ENCODE measurements at regions not wholly inside any gene's neighbourhood (a gene's known extent, or its start where the extent isn't known, plus 50 kb on each side); places are given as distances from the start of the nearest gene placed in this dataset.

DNA sequence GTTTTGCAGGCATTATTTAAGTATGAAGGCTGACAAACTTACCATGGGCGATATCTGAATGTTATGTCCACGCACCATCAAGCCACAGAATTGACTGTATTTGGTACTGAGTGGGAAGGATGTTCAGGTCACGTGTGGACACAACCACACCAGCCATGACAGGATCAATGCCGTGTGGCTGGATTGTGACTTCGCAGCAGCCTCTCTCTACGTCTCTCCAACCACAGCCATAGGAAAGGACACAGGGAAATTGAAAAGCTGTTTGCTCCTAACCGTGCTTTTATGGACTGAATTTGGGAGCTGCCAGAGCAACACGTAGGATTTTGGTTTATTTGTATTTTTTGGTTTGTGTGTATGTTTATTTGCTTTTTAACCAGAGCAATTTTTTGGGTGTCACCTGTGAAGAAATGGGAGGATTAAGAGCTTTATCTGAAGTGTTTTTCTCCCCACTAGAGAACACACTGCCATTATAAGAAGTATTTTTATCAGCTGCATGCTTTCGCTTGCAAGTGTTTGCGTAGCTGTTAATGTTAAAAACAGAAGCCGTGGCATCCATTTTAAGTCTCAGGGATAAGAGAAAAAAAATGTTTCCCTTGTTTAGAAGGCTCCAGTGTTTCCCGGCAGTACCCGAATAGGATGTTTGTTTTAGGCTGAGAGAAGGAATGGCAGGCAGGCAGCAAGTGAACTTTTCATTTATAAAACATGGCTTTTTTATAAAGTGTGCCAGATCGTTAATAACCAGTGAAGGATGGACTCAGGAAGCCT lies 401.1 kb upstream of the NFE2L3 start:
- no peak for DNase-seq (ENCODE audit: low read depth in 2 of 2)

DNA sequence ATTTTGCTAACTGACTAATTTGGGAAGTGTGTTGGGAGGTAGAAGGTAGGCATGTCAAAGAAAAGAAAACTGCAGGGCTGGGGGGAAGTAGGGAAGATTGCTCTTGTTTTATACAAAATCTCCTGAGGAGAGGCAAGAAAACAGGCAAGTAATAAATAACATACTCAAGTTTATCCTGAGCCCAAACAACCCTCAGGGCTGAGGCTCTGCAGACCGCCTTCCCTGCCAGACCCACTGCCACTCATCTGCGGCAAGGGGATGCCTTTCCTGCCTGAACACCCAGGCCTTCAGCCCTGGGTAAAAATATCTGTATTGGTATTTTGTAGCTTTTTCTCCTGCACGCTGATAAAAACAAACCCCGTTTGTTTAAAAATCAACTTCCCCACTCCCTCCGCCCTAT lies 399.8 kb upstream of the NFE2L3 start:
- DNase-seq (ENCODE audit: low read depth in 2 of 2), result no peak

DNA sequence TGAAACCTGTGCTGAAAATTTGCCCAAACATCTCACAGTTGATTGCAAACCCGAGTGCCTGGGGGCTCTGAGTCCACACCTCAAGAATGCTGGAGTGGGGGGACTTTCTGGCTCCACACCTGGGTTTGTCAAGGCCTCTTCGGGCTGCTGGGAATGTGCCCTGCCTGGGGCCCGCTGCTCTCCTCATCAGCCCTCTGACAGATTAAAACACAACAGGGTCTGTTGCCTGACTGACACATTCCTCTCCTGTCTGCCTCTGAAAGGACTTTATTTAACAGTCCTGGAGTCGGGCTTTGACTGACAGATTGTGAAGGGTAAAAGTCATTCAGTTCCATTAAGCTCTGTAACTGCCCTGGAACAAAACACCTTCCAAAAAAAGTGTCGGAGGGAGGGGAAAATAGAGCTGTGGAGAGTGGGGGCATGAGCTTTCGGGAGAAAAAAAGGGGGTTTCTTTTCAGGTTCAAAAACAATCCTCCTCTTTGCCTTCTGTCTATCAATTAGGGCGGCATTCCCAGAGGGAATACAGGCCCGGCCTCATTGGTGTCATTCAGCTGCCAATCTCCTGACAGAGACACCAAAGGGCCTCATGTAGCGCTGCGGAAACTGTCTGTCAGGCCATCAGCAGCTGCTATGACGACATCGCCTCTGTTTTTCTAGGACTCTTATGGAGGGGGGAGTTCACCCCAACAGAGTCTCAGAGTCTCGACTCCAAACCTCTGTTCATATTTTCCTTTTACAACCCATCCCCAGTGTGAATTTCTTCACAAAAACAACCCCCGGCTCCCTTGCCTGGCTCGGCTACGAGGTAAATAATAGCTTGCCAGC lies 398.8 kb upstream of the NFE2L3 start:
- DNase-seq (ENCODE audit: low read depth in 2 of 2), result no peak

DNA sequence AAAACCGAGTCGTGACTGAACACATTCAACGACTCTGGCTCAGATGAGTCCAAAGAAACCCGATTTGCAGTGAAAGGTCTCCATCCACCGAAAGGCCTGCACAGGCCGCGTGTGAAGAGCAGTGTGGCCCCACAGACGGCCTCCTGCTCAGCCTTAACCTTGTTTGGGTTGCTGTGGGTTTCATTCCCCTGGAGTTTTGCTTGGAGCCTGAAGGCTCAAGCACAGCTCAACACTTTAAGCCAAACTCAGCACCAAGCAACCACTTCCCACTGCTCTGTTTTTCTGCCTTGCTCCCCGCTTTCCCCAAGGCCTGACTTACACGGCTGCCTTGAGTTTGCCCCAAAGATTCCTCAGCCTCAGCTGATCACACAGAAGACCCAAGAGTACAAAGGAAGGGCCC lies 398.2 kb upstream of the NFE2L3 start:
- no peak for DNase-seq (ENCODE audit: low read depth in 2 of 2)

DNA sequence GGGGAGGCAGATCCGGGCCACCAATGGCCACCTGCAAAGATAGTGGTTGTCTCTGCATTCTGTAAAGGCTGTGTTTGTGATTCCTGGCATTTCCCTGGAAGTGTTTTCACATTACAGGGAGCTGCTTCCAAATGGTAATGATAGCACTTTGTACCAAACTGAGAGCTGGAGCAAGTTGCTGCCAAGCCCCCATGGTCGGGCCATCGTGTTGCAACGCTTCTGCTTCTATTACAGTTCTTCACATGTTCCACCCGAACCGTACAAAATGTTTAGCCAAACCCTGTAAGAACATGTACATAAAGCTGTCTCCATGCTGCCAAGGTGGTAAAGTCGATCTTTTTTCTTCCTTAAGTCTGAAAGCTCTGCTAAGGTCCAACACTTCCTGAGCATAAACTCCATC lies 397.7 kb upstream of the NFE2L3 start:
- DNase-seq (ENCODE audit: low read depth in 2 of 2), result no peak

DNA sequence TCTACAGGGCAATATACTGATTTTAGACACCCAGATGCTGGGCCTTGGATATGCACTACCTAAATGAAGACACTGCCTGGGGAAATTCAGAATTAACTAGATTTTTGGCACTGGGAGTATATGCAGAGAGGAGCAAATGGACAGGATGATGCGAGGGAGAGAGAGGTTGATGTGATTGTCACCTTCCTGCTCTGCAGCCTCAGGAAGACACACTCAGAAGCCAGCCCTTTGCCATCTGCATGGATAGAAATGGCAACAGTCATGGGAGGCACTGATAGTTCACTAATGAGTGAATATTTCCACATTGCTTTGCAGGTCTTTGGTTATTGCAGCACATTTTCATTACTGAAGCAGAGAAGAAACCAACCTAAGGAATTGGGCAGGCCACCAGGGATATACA lies 397.2 kb upstream of the NFE2L3 start:
- no peak for DNase-seq (ENCODE audit: low read depth in 2 of 2)

DNA sequence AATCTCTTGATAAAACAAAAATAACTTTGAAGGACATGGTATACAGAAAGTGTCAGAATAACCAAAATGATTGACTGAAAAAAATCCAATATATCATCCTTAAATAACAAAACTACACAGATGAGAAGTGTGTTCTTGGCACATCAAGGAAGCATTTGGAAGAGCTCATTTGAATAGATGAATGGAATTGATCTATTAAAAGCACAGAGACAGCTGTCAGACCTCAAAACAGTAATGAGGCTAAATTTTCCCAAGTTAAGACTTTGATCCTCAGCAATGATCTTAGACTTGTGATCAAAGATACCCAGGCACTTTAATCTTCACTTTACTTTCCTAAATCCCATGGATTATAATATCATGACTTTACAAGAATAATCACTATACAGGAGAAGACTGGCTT lies 395.4 kb upstream of the NFE2L3 start:
- DNase-seq (ENCODE audit: low read depth in 2 of 2), result no peak

DNA sequence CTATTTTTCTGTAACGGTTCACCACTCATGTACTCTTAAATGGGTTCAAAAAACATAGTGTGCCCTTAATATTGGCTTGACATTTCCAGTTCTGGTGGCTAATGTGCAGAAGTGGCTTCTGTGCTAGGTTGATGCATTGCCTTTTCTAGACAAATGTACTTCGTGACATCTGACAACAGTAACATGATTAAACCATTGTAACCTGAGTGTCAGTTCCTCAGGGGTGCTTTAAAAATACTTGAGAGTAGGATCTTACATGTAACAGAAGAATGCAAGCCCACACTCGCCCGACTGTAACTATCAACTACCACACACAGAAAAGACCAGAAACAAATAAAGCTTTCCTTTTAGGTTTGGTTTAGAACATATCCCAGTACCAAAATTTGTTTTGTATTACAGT lies 393.4 kb upstream of the NFE2L3 start:
- DNase-seq (ENCODE audit: low read depth in 2 of 2), result no peak

DNA sequence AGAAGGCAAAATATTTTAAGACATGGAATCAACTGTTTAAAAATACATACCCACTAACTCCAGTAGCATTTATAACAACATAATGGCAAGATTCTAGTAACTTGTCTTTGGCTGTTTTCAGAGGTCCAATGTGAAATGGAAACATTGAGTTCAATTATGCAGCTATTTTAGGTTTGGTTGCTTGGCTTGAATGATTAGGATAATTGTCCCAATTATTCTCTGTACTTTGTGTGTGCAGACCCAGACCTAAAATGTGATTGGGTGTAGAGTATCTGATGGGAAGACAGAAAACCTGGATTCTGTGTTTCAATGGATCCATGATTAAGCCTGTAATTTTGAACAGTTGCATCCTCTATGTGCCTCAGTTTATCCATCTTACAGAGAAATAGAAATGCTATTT lies 392.7 kb upstream of the NFE2L3 start:
- DNase-seq (ENCODE audit: low read depth in 2 of 2), result no peak

DNA sequence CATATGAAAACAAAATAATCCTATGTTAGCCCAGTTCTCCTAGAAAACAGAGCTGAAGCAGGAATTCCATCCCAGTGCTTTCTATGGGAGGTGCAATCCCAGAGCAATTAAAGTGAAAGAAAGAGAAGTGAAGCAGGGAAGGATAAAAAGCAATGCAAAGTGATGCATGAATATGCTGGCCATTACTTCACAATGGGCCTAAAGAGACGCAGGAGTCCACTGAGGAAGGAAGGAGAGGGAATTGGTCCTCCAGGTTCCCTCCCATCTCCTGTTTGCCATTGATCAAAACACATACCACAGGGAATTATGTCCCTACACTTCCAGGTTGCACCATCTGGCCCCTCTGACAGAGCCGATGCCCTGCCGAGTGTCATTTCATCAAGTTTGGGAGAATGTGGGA lies 392.2 kb upstream of the NFE2L3 start:
- DNase-seq (ENCODE audit: low read depth in 2 of 2), result no peak

DNA sequence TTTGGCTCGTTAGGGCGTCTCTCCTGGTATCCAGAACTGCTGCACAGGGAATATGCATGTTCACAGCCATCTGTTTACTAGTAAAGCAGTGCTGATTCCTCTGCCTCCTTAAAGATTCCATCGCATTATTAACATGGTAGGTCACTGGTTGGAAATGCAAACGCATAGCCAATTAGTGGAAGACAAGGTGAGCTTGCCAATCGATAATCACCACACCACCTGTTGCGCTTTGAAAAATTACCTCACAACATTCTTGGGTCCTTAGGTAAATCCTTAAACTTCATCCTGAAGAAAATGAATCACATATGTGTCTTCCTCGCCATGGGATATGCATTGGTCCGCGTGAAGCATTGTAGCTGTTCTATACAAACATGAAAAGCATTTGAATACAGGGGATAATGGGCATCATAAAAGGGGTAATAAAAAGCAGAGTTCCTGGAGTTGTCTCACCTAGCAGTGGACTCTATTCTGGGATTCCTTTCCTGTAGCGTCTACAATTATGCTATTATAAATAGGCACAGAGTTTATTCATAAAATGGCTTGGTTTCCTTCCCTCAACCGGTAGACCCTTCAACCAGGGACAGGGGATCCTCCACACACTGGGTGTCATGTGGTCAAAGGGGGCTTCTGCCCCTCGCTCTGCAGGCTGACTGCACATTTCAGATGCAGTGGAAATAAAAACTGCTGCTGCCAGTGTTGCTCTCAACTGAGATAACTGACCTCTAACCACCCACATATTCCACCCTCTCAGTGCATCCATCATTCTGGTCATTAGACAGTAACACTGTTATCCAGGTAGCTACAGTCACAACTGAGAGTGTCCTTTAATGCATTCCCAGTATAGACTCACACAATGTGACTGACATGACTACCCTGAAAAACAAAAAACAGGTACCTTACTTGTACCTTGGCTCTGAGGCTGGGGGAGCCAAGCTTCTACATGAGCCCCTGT lies 389.2 kb upstream of the NFE2L3 start:
- DNase-seq (ENCODE audit: low read depth in 2 of 2), result no peak

DNA sequence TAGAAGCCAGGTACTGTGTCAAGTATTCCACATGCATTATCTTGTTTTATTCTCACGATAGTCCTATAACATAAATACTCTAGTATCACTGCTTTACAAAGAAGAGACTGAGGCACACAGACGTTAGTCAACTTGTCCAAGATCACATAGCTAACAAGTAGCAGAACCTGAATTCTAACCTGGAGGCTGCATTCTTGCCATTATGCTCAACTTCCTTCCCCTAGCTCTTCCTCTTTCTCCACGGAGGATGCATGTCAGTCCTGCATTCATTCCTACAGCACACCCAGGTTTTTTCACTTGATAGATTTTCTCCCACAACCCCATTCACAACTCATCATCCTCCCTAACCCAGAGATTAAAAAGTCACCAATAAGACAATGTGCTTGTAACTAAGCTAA lies 388.5 kb upstream of the NFE2L3 start:
- no peak for DNase-seq (ENCODE audit: low read depth in 2 of 2)

DNA sequence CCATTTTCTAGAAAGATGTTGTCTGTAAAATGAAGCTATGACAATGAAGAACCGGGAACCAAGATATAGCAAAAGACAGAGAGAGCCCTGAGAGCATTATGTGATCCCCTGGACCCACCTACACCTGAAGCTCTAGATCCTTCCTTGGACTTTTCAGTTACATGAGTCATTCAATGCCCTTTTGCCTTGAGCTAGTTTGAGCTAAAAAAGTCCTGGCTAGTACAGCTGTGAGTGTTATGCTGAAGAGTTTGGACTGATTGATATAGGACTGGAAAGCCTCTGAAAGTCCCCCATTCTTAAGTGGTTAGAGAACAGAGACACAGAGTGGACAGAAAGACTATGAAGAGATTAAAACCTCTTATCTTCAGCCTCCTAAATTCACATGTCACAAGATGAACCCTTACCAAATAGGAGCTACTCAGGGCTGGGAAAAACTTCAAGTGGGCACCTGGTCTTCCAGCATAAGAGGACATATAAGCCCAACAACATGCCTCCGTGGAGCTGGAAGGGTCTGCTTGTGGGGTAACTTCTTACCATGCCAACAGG lies 386.8 kb upstream of the NFE2L3 start:
- no peak for DNase-seq (ENCODE audit: low read depth in 2 of 2)

DNA sequence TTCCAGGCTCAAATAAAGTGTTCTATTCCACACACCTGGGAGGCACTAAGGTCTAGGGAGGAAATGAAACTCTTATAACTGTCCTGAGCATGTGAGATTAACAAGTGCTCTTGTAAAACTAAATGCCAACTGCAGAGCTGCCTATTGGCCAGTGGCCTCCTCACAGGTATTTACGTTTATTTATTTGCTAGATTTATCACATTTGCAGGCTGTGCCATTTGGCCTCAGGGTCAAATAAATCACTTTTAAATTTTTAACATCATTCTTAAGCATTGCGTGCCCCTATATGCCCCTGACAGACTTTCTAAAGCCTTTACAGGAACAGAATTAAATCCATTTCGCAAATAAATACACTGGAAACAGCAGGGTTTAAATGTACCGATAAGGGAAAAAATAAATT lies 381.8 kb upstream of the NFE2L3 start:
- DNase-seq (ENCODE audit: low read depth in 2 of 2), result no peak

DNA sequence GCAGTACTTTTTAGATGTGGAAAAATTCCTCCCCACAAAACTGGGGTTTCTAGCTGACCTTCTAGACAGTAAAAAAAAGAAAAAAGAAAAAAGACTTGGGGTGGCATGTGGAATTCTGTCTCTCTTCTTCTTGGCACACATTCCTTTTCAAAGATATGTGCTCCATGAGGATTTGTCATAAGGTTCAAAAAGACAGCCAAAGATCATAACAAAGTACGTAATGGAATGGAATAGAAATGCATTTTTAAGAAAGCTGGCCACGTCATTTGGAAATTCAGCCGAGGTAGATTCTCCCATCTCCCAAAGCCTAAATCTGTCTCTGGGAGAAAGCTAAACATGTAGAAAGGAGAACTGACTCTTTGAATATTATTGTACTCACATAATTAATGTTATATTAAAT lies 381.3 kb upstream of the NFE2L3 start:
- DNase-seq (ENCODE audit: low read depth in 2 of 2), result no peak

DNA sequence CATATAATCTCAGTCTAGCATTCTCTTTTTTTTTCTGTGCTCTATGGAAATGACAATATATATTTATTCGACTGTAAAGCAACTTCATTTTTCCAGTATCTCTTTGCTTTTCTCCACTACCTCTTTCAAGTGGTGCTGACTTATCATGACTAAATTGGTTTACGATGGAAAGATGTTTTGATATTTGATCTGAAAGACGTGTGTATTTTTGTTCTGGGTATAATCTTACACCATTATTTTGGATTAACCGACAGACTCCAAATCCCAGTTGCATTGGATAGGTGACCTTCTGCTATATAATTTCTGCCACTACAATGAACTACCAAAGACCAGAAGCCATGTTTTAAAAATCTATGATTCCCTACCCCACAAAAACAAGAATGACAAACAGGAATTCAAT lies 380.5 kb upstream of the NFE2L3 start:
- DNase-seq (ENCODE audit: low read depth in 2 of 2), result no peak

DNA sequence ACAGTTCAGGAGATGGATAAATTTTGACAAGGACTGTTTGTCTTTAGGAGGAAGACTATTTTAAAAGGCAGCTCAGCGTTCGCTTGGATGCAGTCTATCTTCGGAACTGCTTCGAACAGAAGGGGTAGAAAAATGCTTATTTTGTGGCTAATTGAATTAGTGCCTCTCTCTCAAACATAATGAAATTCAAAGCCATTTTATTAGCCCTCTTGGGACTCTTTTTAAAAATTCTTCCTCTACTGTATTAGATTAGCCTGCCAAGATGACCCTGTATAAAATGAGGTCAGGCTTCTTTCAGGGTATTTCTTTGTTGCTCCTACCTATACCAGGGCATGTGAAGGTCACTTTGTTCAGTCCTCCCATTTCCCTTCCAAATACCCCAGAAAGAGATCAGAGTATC lies 379.2 kb upstream of the NFE2L3 start:
- no peak for DNase-seq (ENCODE audit: low read depth in 2 of 2)

DNA sequence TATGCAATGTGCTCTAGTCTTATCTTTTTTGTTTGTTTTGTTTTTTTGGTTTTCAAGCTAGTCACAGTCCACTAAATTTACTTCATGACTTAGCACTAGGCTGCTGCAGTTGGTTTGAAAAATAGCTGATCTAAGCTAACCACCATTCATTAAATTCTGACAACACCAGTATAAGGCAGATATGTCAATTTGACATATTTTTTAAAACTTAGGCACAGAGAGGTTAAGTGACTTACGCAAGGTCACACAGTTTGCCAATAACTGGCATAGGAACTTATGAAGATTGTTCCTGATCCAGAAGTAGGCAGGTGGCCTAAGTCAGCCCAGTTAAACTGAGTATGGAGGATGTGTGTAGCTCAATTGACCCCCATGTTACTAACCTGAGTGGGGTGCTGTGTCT lies 377.3 kb upstream of the NFE2L3 start:
- no peak for DNase-seq (ENCODE audit: low read depth in 2 of 2)

DNA sequence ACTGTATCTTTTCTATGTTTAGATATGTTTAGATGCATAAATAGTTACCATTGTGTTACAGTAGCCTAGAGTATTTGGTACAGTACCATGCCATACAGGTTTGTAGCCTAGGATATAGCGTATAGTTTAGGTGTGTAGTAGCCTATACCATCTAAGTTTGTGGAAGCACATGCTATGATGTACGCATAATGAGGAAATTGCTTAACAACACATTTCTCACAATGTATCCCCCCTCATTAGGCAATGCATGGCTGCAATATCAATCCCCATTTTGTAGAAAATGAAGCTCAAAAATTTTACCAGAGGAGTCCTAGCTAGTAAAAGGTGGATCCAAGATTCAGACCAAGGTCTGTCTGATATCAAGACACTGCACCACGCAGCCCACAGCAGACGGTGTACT lies 376.4 kb upstream of the NFE2L3 start:
- no peak for DNase-seq (ENCODE audit: low read depth in 2 of 2)

DNA sequence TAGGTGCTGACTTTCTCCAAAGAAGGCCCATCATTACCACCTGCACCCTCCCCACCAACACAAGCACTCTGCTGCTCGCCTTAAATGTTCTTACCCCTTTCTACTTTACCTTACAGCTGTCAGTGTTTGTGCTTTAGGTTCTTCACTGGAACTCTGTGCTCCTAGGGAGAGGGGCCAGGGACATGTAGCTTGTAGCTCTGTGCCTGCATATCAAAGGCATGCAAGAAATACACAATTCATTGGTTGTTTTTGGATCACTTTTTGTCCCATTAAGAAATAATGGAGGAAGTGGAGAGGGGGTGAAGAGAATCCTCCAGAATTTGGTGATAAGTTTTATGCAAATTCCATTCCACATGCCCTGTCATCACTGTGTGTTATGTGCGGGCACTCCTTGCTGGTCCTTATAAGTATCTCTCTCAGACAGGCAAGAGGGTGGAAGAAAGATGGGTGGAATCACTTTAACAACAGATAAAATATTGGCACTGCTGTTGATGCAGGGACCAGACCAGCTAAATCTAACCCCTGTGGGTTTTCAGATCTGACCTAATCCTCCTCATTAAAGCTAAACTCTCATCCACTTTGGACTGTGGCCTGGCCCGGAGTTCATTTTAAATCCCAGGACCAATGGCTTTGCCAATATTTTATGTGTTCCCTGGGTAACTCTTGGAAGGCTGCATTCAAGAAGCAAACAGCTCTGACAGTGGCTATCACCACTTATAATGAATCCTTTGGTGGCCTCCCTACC lies 375.8 kb upstream of the NFE2L3 start:
- no peak for DNase-seq (ENCODE audit: low read depth in 2 of 2)

DNA sequence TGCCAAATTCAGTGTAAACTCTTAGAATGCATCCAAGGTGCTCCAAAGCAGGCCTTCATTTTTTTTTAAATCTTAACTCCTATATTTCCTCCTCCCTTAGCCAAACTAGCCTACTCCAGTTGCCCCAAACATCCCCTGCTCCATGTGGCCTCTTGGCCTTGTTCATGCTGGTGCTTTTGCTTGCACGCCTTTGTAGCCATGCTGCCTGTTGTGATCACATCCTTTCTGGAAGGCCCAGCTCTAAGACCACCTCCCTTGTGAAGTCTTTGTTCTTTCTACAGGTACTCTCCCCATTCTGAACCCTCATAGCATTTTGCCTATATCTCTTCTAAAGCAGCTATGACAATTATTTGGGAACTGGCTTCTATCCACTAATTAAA lies 375.3 kb upstream of the NFE2L3 start:
- DNase-seq (ENCODE audit: low read depth in 2 of 2), result no peak
